ENCODE measurements at regions not wholly inside any gene's neighbourhood (a gene's known extent, or its start where the extent isn't known, plus 50 kb on each side); places are given as distances from the start of the nearest gene placed in this dataset.

DNA sequence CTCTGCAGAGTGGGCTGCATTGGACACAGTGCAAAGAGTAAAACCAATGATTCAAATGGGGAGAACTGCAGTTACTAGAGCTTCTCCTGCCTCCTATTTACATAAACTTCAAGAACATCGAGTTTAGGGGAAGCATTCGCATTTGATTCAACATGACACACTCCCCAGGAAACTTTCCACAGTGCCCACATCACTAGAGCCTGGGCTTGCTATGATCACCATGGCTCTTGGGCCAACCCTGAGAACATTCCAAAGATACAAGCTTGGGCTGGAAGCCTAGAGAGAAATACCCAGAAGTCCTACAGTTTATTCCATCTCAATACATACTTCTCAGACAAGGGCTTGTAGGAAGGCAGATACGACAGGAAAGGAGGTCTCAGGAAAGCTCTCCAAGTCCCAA, 337.9 kb downstream of the CD83 start:
- TF ChIP-seq, protein P1, sequence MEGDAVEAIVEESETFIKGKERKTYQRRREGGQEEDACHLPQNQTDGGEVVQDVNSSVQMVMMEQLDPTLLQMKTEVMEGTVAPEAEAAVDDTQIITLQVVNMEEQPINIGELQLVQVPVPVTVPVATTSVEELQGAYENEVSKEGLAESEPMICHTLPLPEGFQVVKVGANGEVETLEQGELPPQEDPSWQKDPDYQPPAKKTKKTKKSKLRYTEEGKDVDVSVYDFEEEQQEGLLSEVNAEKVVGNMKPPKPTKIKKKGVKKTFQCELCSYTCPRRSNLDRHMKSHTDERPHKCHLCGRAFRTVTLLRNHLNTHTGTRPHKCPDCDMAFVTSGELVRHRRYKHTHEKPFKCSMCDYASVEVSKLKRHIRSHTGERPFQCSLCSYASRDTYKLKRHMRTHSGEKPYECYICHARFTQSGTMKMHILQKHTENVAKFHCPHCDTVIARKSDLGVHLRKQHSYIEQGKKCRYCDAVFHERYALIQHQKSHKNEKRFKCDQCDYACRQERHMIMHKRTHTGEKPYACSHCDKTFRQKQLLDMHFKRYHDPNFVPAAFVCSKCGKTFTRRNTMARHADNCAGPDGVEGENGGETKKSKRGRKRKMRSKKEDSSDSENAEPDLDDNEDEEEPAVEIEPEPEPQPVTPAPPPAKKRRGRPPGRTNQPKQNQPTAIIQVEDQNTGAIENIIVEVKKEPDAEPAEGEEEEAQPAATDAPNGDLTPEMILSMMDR (IDR thresholded peaks at IDR 0.05), result no peak
- TF ChIP-seq POLR2A (IDR thresholded peaks at IDR 0.05), result no peak
